ENCODE measurements at regions not wholly inside any gene's neighbourhood (a gene's known extent, or its start where the extent isn't known, plus 50 kb on each side); places are given as distances from the start of the nearest gene placed in this dataset.

DNA sequence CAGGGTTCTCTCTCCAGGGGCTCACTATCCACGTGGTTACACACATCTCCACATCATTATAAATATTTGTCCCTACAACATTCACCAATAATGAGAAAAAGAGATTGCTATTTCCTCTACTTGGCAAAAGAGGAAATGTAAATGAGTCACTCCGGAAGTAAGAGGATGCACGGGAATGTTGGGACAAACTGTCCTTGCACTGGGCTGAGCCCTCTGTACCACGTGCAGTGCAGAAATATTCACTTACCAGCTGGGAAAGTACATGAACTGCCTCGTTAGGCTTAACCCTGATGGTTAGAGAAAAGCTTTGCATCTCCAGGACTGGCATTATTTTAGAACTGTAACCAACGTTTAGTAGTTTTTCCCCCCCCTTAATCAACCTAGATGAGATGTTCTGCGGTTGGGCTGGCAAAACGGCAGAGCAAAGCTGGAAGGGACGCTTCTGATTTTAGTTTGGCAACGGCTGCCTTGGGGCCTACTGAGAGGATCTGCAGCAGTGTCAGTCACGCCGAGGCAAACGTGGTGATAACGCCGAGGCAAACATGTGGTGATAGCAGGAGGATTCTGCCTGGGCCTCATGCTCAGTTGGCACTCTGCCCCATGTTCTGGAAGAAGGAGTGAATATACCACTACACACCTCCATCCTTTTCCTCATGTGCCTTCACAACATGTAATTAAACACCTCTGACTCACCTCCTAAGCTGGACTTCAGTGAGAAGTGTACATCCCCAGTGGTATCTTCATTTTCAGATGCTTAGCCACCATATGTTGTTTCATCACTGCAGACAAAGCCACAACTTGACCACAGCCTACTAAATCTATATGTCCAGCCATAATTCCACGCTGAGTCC is 661.4 kb upstream of the KLF4 start:
- Mint-ChIP-seq H3K4me3 (ENCODE audit: low read depth, unreplicated experiment) (no peak overlapping the region), H3K9me3 (ENCODE audit: low read depth, unreplicated experiment) (peaks cover 3% of the 10 kb centered on the region), H3K27ac (ENCODE audit: unreplicated experiment) (no peak overlapping the region), H3K36me3 (ENCODE audit: insufficient read depth, unreplicated experiment) (no peaks in the 10 kb centered on the region), H3K4me1 (ENCODE audit: low read depth, unreplicated experiment) (no peaks in the 10 kb centered on the region), H3K27me3 (ENCODE audit: unreplicated experiment) (peaks cover 23% of the 10 kb centered on the region)
- intact Hi-C loops (cut with micrococcal nuclease; ENCODE audit: unreplicated experiment) = no loop called here
- no peak for DNase-seq
- CTCF ChIA-PET = no interaction called here
- no TSS peak for BruUV-seq (replicated peaks)
- TF ChIP-seq, protein P1, sequence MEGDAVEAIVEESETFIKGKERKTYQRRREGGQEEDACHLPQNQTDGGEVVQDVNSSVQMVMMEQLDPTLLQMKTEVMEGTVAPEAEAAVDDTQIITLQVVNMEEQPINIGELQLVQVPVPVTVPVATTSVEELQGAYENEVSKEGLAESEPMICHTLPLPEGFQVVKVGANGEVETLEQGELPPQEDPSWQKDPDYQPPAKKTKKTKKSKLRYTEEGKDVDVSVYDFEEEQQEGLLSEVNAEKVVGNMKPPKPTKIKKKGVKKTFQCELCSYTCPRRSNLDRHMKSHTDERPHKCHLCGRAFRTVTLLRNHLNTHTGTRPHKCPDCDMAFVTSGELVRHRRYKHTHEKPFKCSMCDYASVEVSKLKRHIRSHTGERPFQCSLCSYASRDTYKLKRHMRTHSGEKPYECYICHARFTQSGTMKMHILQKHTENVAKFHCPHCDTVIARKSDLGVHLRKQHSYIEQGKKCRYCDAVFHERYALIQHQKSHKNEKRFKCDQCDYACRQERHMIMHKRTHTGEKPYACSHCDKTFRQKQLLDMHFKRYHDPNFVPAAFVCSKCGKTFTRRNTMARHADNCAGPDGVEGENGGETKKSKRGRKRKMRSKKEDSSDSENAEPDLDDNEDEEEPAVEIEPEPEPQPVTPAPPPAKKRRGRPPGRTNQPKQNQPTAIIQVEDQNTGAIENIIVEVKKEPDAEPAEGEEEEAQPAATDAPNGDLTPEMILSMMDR (IDR thresholded peaks at IDR 0.05; ENCODE audit: unreplicated experiment) = no peak

DNA sequence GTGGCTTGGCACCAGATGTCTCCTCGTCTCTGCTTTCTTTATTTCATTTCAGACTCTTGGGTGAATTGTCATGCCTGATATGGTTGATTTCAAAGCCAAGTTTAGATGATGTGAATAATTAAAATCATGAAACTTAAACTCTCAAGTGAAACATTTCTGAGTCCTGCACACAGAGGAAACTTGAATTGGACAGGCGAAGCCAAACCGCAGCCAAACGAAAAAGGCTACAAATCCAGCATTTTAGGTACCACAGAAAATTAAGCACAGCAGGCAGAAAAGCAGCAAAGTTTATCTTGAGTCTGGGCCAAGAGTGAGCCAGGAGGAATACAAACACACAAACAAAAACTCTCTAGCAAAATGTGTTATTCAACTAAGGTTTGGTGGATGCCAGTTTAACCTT is 659.8 kb upstream of the KLF4 start:
- Mint-ChIP-seq H3K9me3 (ENCODE audit: low read depth, unreplicated experiment) (peaks cover 3% of the 10 kb centered on the region), H3K4me1 (ENCODE audit: low read depth, unreplicated experiment) (no peaks in the 10 kb centered on the region), H3K4me3 (ENCODE audit: low read depth, unreplicated experiment) (no peak overlapping the region), H3K27me3 (ENCODE audit: unreplicated experiment) (peaks cover 23% of the 10 kb centered on the region), H3K36me3 (ENCODE audit: insufficient read depth, unreplicated experiment) (no peaks in the 10 kb centered on the region), H3K27ac (ENCODE audit: unreplicated experiment) (no peak overlapping the region)
- intact Hi-C loops (cut with micrococcal nuclease; ENCODE audit: unreplicated experiment) = no loop called here
- no TSS peak for BruUV-seq (replicated peaks)
- TF ChIP-seq, protein P1 (IDR thresholded peaks at IDR 0.05; ENCODE audit: unreplicated experiment) = no peak
- DNase-seq = no peak
- CTCF ChIA-PET = no interaction called here

DNA sequence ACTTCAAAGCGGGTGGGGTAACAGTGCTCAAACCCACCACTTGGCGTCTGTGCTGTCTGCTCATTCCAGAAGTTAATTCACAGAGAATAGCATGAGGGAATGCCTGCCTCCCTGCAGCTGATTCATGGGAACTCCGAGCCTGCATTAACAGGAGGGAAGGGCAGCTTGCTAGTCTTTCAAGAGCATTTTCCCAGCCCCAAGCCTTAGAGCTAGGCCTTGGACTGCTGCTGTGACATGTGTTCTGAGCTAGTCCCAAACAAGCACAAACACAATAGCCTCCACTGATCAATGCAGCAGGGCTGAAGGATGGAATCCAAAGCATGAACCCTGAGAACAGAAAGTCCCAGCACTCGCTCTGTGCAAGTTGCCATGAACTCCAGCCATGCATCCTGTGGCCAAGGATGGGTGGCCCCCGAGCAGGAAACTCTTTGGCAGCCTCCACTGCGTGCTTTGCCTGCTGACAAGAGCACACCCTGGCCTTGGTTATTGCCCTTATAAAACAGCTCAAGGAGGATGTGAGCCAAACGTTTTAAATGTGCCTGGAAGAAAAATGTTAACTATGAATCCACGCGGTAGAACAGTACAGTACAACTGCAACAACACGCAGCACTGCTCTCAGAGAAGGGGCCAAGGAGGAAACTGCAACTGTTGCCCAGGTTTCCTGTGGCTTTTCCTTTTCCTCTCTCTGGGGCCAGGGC is 653.1 kb upstream of the KLF4 start:
- DNase-seq = no peak
- no peaks in the 10 kb centered on the region for H3K4me1 Mint-ChIP-seq (ENCODE audit: low read depth, unreplicated experiment)
- H3K27me3 Mint-ChIP-seq (ENCODE audit: unreplicated experiment) = peaks cover 25% of the 10 kb centered on the region
- H3K9me3 Mint-ChIP-seq (ENCODE audit: low read depth, unreplicated experiment) = peaks cover 4% of the 10 kb centered on the region
- H3K27ac Mint-ChIP-seq (ENCODE audit: unreplicated experiment) = no peak overlapping the region
- no peaks in the 10 kb centered on the region for H3K36me3 Mint-ChIP-seq (ENCODE audit: insufficient read depth, unreplicated experiment)
- CTCF ChIA-PET = no interaction called here
- TF ChIP-seq, protein P1 (IDR thresholded peaks at IDR 0.05; ENCODE audit: unreplicated experiment) = no peak
- no peak overlapping the region for H3K4me3 Mint-ChIP-seq (ENCODE audit: low read depth, unreplicated experiment)
- intact Hi-C loops (cut with micrococcal nuclease; ENCODE audit: unreplicated experiment) = no loop called here
- BruUV-seq (replicated peaks) = no TSS peak

DNA sequence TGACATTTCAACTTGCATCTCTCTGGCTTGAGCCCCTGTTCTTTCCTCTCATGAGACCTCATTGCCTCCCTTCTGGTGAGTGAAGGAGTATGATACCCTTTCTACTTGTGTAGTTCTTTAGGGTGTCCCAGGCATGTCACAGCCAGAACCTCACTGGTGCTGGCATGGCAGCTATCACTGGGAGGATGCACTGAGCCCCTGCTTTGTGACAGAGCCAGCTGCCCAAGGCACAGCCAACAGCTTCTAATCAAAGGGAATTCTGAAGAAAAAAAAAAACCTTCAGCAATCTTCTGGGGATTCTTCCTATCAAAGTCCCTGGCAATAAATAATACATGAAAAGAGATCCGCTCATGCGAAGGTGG is 652.6 kb upstream of the KLF4 start:
- Mint-ChIP-seq H3K36me3 (ENCODE audit: insufficient read depth, unreplicated experiment) (no peaks in the 10 kb centered on the region), H3K4me1 (ENCODE audit: low read depth, unreplicated experiment) (no peaks in the 10 kb centered on the region), H3K4me3 (ENCODE audit: low read depth, unreplicated experiment) (no peak overlapping the region), H3K27ac (ENCODE audit: unreplicated experiment) (no peak overlapping the region), H3K27me3 (ENCODE audit: unreplicated experiment) (peaks cover 19% of the 10 kb centered on the region), H3K9me3 (ENCODE audit: low read depth, unreplicated experiment) (peaks cover 2% of the 10 kb centered on the region)
- no TSS peak for BruUV-seq (replicated peaks)
- intact Hi-C loops (cut with micrococcal nuclease; ENCODE audit: unreplicated experiment) = no loop called here
- TF ChIP-seq, protein P1 (IDR thresholded peaks at IDR 0.05; ENCODE audit: unreplicated experiment) = no peak
- DNase-seq = no peak
- CTCF ChIA-PET = no interaction called here
